ENCODE measurements at regions not wholly inside any gene's neighbourhood (a gene's known extent, or its start where the extent isn't known, plus 50 kb on each side); places are given as distances from the start of the nearest gene placed in this dataset.
"Not testable (repeated sequence)": the region's sequence is repeated elsewhere in the genome, so short reads cannot be mapped to it uniquely, and the experiment has no call there.

DNA sequence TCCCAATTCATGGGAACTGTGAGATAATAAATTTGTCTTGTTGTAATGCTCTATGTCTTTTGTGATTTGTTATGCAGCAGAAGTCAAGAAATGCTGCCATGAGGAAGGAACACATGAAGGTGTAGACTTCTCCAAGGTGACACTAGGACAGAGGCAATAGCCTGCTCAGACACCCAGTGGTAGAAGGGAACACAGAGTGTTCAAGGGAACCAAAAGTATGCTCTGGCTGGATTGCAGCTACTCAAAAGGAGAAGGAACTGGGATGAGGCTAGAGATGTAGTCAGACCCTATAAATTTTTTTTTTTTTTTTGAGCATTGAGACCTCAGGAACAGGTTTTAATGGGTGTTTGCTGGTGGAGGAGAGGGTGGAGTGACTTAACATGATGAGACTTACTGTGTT is 232.5 kb downstream of the PARP8 start:
- no peak for DNase-seq (ENCODE audit: low read depth, low spot score)

DNA sequence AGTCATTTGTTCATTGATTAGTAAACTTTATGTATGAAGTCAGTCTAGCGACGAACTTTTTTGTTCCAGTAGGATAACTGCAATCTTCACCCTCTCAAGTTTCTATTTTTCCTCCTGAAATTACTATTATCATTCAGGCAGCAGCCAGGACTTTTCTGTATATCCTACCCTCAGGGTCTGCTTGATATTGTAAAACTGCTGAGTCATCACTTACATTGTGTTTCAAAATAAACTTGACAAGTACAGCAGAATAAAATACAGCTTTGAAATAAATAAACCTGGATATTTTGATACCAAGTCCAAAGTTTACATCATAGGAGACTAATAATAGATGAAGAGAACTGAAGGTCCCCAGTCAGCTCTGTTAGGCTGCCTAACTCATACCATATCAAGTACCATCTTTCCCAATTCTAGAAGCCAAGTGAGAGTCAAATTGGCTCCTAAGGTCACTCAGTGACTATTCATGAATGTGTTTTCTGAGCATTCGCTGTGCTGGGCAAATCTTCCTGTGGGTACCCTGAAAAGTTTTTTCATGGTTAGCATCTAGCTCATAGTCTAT is 234.6 kb downstream of the PARP8 start:
- no peak for DNase-seq (ENCODE audit: low read depth, low spot score)

DNA sequence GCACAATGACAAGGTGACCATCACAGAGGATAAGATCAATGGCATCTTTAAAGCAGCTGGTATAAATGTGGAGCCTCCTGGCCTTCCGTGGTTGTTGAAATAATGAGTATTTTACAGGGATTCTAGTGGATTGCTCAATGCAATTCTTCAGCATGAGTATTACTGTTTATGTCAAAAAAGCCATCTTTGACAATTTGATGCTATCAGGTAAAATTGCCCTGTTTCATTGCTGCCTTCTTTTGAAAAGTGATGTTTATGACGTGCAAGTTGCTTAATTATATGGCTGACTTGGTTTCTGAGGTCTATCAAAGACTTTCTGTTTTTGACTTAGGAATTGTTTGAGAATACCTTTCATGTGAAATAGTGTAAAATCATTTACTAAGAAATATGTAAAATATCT is 237.2 kb downstream of the PARP8 start:
- DNase-seq (ENCODE audit: low read depth, low spot score), result no peak

DNA sequence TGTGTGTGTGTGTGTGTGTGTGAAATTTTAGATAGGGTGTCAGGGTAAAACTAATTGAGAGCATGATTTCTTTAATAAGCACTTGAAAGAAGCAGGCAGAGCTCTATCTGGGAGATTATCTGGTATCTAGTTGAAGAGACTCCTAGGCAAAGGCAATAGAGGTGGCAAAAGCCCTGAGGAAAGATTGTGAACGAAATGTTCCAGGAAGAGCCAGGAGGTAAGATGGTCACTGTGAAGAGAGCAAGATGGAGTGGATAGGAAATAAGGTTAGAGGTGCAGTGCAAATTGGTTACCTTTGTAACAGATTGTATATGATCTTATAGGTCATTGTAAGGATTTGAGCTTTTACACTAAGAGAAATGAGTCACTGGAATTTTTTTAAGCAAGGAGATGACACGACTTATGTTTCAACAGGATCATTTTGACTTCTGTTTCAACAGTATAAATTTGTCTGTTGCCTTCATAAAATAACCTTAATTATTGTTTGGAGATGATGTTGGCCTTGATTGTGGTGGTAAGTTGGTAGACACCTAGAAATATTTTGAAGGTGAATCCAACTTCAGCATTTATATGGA is 239.6 kb downstream of the PARP8 start:
- no peak for DNase-seq (ENCODE audit: low read depth, low spot score)

DNA sequence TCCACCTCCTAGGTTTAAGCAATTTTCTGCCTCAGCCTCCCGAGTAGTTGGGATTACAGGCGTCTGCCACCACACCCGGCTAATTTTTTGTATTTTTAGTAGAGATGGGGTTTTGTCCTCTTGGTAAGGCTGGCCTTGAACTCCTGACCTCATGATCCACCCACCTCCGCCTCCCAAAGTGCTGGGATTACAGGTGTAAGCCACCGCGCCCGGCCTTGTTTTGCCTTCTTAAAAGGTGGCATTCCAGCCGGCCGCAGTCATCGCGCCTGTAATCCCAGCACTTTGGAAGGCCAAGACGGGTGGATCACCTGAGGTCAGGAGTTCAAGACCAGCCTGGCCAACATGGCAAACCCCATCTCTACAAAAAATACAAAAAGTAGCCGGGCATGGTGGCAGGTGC is 253.7 kb downstream of the PARP8 start:
- not testable (repeated sequence) for DNase-seq (ENCODE audit: low read depth, low spot score)

DNA sequence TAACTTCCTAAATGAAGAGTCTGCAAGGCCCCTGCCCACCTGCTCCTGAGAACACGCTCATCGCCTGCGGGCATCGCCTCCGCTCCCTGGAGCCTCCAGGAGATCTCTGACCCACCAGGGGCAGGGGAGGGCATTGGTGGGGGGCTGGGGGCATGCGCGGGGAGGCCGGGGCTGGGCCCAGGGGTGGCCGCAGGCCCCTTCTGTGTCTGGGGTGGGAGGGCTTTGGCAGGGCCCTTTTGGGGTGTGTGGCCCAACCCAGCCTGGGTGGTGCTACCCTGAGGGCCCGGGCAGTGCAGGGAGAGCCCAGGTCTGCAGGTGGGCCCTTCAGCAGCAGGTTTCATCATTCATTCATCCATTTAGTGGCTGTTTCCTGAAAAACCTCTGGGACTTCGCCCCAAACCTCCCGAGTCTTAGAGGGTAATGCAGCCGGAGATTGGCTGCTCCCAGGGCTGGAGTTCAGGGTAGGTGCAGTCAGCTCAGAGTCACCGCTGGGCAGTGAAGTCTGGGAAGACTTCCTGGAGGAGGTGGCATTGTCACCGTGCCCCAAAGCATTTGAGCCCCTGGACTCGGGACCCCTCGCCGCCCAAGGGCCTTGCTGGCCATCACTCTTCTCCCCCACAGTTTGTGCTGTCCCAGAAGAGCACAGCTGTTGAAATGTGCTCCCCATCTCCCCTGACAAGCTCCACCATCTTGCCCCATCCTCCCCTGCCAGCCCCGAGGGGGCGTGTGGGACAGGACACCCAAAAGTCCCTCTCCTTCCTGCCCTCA is 255.1 kb downstream of the PARP8 start:
- DNase-seq (ENCODE audit: low read depth, low spot score), result no peak

DNA sequence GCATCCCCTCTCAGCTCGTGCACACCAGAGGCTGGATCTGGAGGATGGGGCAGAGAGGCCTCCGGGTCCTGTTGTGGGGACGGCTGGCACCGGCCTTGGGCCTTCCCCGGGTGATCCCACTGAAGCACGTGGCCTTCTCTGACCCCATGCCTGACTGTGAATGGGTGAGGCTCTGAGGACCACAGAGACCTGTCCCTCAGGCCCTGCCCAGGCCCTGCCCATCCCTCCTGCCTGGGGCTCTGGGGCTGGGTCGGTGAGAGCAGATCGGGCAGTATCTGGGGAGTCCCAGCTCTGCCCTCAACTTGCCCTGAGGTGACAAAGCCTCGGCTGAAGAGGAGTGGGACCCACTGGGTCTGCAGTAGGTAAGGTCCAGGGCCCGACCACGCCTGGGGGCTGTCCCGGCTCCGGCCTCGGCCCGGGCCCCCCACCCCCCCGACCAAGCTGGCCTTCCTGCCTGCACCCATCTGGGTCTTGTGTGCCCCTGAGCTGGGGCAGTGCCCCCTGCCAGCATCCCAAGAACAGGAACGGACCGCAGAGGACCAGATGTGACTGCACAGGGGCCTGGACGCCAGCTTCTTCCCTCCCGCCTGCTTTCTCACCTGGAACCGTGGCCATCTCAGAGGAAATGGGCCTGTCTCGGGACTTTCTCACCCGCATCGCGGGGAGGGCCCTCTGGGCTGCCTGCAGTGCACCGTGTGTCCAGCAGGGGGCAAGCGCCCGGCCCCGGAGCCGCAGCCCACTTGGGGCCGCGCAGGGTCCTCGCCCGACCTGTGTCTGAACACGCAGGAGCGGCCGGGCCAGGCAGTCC is 255.9 kb downstream of the PARP8 start:
- not testable (repeated sequence) for DNase-seq (ENCODE audit: low read depth, low spot score)

DNA sequence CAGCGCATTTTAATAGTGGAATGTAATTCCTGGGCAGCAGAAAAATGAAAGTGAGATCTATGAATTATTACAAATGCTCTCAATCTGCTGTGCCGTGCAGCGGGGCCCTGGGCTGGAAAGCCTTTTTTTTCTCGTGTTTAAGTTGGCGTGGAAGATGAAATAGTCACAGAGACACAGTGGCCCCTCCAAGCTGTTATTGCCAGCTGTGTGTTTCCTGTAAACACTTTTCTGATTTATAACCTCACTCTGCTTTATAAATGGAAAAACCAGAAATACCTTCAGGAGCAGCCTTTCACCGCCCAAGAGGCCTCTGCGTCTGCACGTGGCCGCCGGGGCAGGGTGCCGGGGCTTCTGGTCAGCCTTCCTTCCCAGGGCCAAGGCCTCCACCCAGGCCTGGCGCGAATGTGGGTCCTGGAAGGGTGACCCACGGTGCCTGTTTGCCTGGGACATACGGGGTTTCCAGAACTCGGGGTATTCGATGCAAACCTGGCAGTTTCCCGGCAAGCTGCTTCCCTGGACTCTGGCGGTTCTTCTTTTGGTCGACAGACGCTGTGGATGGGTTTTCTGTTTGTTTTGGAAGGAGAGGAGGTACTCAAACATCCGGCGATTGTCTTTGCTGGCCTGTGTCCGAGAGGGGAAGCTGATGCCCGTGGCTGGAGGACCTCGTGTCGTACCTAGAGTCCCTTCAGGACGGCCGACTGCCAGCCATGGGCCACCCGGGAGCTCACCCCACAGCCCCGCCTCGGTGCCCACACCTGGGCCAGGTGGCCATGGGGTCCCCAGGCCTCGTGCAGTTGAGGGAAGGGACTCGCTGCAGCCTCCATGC is 256.7 kb downstream of the PARP8 start:
- no peak for DNase-seq (ENCODE audit: low read depth, low spot score)

DNA sequence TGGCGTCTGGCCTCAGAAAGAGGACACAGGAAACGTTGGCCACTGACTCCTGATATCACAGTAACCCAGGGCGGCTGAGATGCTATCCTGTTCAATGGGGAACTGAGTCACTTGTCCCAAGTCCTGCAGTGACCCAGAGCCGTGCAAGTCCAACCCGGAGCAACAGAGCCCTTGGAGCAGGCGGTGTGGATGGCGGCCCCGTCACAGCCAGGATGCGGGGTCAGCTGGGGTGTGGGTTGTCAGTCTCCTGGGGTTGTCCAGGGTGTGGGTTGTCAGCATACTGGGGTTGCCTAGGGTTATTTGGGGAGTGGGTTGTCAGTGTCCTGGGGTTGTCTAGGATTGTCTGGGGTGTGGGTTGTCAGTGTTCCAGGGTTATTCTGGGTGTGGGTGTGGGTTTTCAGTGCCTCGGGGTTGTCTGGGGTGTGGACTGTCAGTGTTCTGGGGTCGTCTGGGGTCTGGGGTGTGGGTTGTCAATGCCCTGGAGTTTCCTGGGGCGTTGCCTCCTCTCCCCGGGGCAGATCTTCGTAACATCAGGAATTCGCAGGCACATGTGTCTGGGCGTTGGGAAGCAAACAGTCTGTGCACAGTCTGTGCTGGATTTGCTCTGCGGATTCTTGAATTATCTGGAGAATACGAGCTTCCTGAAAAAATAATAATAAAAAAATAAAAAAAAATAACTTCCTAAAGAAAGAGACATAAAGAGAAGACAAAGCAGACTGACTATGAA is 257.5 kb downstream of the PARP8 start:
- DNase-seq (ENCODE audit: low read depth, low spot score), result no peak

DNA sequence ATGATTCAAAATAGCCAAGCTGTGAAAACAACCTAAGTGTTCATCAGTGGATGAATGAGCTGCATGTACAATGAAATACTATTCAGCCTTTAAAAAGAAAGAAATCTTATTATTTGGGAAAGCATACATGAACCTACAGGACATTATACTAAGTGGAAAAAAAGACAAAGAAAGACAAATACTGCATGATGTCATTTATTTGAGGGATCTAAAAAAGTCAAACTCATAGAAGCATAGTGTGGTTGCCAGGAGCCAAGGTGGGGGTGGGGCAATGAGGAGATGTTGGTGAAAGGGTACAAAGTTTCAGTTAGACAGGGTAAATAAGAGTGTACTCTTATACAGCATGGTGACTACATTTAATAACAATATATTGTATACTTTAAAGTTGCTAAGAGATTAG is 261.5 kb downstream of the PARP8 start:
- DNase-seq (ENCODE audit: low read depth, low spot score), result no peak

DNA sequence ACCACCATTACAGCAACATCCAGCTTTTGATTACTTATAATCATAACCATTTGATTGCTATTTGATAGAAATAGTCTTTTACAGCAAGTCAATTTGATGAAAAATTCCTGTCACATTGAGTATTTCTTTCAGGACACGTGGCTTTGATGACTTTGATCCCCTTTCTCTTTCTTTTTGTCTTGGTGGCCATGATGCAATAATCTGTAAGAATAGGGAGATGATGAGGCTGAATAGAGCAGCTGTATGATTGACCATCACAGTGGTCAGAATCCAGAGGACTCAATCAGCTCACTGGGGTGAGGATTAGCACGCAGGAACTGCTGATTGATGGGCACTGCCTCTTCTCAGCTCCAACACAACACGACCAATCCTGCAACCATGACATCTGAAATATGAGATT is 262.7 kb downstream of the PARP8 start:
- no peak for DNase-seq (ENCODE audit: low read depth, low spot score)

DNA sequence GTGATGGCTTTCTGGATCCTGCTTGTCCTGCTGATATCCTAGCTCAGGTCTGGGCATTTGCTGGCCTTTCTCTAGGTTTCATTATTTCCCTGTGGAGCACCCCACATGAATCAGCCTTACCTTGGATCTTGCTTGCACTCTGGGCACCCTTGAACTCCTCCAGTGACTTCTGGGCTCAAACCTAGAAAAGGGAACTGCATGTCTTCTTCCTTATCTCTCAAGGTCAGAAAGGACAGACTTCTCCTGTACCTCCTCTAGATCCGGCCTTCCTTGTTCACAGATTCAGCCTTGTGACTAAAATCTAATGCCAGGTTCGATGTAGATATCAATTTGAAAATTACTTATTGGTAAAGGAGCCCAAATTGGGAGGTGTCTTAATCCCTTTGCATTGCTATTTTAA is 267.9 kb downstream of the PARP8 start:
- no peak for DNase-seq (ENCODE audit: low read depth, low spot score)

DNA sequence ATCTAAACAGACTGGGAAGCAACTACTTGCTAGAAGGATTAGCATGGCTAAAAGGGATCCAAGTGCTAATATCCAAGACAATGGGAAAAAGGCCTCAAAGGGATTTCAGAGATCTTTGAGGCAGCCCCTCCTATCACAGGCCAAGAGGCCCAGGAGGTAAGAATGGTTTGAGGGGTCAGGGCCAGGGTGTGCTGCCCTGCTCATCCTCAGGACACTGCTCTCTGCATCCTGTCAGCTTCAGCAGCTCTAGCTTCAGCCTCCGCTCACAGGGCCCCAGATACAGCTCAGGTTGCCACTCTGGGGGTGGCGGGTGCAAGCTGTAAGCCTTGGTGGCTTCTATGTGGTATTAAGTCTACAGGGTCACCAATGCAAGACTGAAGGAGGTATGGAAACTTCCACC is 278.7 kb downstream of the PARP8 start:
- no peak for DNase-seq (ENCODE audit: low read depth, low spot score)

DNA sequence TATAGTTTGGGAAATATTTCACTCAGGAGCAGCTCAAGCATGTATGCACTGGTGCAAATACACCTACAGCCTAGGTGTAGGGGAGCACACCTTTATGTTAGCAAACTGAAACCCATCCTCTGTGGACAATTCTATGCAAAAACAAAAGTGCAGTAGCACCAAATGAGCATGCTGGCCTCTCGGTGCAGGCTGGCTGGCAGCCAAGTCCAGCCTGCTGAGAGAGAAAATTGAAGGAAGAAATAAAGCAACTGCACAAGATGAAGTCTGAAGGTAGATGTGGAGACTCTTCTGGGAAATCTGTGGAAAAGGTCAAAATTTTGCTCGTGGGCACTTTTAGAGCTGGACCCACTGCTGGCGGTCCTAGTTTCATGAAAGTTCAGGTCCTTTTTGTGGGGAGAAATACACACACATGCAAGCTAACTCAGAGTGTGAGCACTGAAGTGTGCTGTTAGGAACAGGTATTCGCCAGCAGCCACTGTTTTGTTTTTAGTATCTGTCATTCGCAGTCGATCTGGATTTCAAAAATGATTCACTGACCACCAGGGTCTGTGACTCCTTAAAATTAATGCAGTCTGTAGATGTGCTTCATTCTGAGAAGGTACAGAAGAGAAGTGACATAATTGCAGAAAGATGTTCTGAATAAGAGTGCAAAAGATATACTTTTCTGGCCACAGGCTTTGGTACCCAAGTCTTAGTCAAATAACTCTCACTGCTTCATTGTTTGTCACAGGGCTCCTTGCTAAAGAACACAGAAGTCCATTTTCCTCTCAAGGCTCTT is 281.7 kb downstream of the PARP8 start:
- no peak for DNase-seq (ENCODE audit: low read depth, low spot score)

DNA sequence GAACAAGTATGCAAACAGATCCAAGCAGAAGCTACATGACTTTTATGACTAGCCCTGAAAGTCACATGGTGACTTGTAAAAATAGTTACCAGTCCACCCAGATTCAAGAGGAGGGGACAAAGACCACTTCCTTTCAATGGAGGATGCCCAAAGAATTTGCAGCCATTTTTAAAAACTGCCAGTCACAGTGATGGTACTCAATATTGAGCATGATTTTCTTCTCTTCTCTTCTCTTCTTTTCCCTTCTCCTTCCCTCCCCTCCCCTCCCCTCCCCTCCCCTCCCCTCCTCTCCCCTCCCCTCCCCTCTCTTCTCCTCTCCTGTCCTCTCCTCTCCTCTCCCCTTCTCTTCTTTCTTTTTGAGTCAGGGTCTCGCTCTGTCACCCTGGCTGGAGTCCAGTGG is 286.9 kb downstream of the PARP8 start:
- no peak for DNase-seq (ENCODE audit: low read depth, low spot score)

DNA sequence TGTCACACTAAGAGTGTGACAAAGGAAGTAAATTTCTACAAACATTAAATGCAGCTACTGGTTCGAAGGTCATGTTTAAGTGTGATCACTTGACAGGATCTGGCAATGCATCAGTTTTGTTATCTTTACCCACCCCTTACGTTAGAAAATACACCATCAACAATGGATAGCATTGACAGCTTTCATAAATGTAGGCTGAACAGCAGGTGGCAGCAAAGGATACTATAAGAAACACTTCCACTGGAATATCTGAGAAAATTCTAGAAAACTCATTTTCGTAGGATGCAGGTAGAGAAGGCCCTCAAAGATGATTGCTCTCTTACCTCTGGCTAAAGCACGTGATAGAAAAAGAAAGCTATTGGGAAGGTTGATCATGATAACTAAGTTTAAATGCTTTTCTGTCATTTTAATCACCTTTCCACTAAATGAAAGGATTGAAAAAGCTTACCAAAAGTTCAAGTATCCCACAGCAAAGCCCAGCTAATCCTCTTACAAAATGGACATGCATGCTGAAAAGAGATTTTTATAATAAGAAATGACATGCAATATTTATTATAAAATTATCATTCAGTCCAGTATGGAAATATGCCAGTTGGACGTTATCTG is 292.5 kb downstream of the PARP8 start:
- DNase-seq (ENCODE audit: low read depth, low spot score), result no peak

DNA sequence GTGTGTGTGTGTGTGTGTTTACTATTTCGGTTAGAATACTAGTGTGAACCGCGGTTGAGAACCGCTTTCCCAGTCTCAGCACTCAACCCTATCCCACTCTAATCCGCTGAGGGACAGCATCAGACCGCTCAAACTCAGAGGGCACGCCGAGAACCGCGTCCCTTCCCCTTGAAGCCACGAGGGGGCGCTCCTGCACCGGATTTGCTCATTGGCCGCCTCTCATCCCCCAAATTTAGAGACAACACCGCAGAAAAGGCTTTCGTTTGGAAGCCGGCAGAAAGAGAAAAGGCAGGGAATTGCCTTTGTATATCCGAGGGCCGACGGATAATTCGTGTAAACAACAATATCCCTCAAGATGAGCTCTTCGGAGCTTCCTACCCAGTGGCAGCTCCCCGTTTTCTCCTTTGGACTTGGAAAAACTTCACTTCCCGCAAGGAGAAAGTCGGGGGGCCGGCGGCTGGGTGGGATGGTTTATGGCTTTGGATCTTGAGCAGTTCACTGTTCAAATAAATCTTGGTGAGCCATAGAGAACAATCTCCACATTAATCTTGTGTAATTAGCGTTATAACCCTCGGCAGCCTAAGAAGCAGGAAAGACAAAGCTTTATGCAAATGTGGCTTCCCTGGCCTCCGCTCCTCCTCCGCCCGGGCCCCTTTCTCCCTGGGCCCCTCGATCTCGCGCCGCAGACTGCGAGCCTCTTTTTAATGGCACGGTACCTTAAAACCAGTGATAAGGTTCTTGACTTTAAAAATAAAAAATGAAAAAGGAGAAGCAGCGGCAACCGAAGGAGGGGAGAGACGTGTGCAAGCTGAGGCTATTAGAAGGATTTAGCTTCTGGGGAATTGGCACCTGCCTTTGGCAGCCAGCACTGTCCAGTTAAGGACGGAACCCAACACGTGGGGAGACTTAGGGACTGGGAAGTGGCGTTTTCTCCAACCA is 296.8 kb downstream of the PARP8 start:
- peak; percentile 21 for DNase-seq (ENCODE audit: low read depth, low spot score)

DNA sequence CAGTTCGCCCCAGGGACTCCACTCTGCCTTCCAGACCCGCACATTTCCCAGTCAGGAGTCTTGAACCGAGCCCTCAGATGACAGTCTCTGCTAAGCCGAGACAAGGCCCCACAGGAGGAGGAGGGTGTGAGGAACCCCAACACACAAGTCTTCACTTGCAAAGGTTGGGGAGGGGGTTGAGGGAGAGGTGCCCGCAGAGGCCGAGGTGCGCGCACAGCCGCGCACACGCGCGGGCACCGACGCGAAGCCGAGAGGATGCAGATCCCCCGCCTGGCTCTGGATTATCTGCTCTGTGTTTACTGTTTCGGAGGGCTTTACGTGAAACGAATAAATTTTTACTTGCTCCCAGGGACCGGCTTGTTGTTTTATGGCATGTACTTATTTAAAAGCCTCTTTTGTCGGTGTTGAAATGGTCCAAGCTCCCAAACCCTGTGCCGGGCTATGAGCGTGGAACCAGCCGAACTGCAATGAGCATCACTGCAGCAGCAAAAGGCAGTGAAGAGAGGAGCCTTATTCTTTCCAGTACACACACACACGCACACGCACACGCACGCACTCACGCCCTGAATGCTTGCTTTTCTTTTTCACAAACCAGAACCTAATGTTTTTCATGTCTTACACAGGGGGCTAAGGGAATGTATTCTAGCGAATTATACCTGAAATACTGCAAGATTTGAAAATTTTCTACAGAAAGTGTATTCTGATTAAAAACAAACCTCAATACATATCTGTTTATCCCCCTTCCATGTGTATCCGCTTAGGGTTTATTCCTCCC is 297.7 kb downstream of the PARP8 start:
- DNase-seq (ENCODE audit: low read depth, low spot score), result no peak

All from activated naive CD8-positive, alpha-beta T cell treated with anti-CD3 and anti-CD28 coated beads, Interleukin-2, amount 50 U/mL, for 16 hours (primary cell).